CD4-positive, CD25-positive, alpha-beta regulatory T cell (primary cell): ENCODE measurements at regions not wholly inside any gene's neighbourhood (a gene's known extent, or its start where the extent isn't known, plus 50 kb on each side); places are given as distances from the start of the nearest gene placed in this dataset.

Source experiments
- ATAC-seq, 2 donors: fragments of 150-1000 bp; cut with Tn5 transposase; one replicate each; pipeline ENCODE4 v1.10.0; 2021; ENCODE audit warnings: low read depth in 2 of 2, moderate number of reproducible peaks in 2 of 2, moderate library complexity in 1 of 2
- DNase-seq, 3 donors: peaks; one replicate each; pipeline versions ENCODE4 v3.0.0 to v3.0.0-alpha.2; 2012 to 2022; ENCODE audit warnings: mixed read lengths in 1 of 3
- H3K27ac ChIP-seq: one replicate; pipeline ENCODE4 v1.7.0; 2013; ENCODE audit warnings: mild to moderate bottlenecking, low read length; ENCODE audit not compliant: insufficient read depth, poor library complexity, severe bottlenecking
- H3K27me3 ChIP-seq: one replicate; pipeline ENCODE4 v1.7.0; 2013; ENCODE audit warnings: low read length; ENCODE audit not compliant: control insufficient read depth, insufficient read depth
- H3K36me3 ChIP-seq: one replicate; pipeline ENCODE4 v1.7.0; 2013; ENCODE audit warnings: mild to moderate bottlenecking, low read length, moderate library complexity; ENCODE audit not compliant: control insufficient read depth, insufficient read depth
- H3K4me1 ChIP-seq: 2 replicates; pipeline ENCODE4 v1.7.0; 2013; ENCODE audit warnings: mild to moderate bottlenecking, low read length; ENCODE audit not compliant: insufficient read depth, control insufficient read depth, poor library complexity, severe bottlenecking
- H3K4me3 ChIP-seq: one replicate; pipeline ENCODE4 v1.7.0; 2013; ENCODE audit warnings: low read depth, mild to moderate bottlenecking, low read length, moderate library complexity
- H3K9me3 ChIP-seq, 2 experiments: 1 replicate in 1 of 2; 2 replicates in 1 of 2; pipeline ENCODE4 v1.7.0; 2013; ENCODE audit warnings: low read length in 2 of 2, mild to moderate bottlenecking in 1 of 2, moderate library complexity in 1 of 2; ENCODE audit not compliant: control insufficient read depth in 2 of 2
- H3K27ac Mint-ChIP-seq, 3 donors: one replicate each; pipeline ENCODE4 v1.8.0; 2020 to 2022; ENCODE audit warnings: mild to moderate bottlenecking in 3 of 3, mixed read lengths in 3 of 3, moderate library complexity in 2 of 3
- H3K27me3 Mint-ChIP-seq: one replicate; pipeline ENCODE4 v1.8.0; 2022; ENCODE audit warnings: mild to moderate bottlenecking, mixed read lengths
- H3K36me3 Mint-ChIP-seq: one replicate; pipeline ENCODE4 v1.8.0; 2020; ENCODE audit warnings: mixed read lengths
- H3K4me1 Mint-ChIP-seq, 4 donors: one replicate each; pipeline ENCODE4 v1.8.0; 2020 to 2022; ENCODE audit warnings: mixed read lengths in 4 of 4, mild to moderate bottlenecking in 1 of 4
- H3K4me3 Mint-ChIP-seq, 4 donors: one replicate each; pipeline ENCODE4 v1.8.0; 2020 to 2022; ENCODE audit warnings: mild to moderate bottlenecking in 4 of 4, mixed read lengths in 4 of 4, moderate library complexity in 3 of 4
- H3K9me3 Mint-ChIP-seq, 7 donors: one replicate each; pipeline ENCODE4 v1.8.0; 2020 to 2022; ENCODE audit warnings: mixed read lengths in 7 of 7, mild to moderate bottlenecking in 3 of 7, moderate library complexity in 2 of 7

DNA sequence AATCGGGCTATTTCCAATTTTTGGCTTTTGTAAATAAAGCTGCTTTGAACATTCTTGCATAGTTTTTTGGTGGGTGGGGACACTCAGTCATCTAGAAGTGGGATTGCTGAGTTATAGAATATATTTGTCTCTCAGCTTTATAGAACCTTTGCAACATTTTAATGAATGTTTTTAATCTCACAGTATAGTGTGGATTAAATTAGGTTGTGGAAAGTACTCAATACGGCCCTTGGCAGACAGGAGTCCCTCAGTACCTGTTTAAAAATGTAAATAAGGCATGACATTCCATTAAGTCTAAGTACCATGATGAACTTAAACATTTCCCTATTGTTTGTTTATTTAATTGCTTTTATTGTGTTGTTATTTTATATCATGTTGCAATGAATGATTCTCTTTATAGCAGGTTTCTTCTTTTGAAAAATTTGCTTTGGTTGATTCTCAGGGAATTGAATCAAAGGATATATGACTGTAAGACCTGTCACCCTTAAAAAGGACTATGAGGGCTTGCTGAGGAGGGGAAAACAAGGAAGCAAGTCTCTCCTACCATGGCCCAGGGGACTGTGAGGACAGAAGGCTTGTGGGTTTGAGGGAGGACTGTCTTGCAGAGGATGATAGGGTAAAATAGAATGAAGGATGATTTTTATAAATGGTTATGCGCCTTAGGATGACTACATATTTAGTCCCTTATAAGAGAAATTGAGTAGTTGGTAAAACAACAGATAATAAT, 165.1 kb downstream of the RPIA start:
- Mint-ChIP-seq H3K27me3 (peaks cover 11% of the 10 kb centered on the region), H3K27ac (no peak overlapping the region), H3K4me3 (no peak overlapping the region), H3K9me3 (no peaks in the 10 kb centered on the region), H3K36me3 (no peaks in the 10 kb centered on the region), H3K4me1 (peaks cover 0 to 7% (median 2%) of the 10 kb centered on the region in 4 donors)
- H3K4me3 ChIP-seq, result no peak overlapping the region
- H3K27ac ChIP-seq, result no peak overlapping the region
- H3K4me1 ChIP-seq, result no peaks in the 10 kb centered on the region
- no peaks in the 10 kb centered on the region for H3K36me3 ChIP-seq
- no peaks in the 10 kb centered on the region for H3K27me3 ChIP-seq
- DNase-seq (no peak), ATAC-seq (no peak)
- no peaks in the 10 kb centered on the region for H3K9me3 ChIP-seq

- Histone ChIP-seq H3K9me3 (no peaks in the 10 kb centered on the region), H3K27me3 (no peaks in the 10 kb centered on the region), H3K4me3 (no peak overlapping the region), H3K27ac (no peak overlapping the region), H3K36me3 (no peaks in the 10 kb centered on the region), H3K4me1 (no peaks in the 10 kb centered on the region)
- Mint-ChIP-seq H3K9me3 (no peaks in the 10 kb centered on the region), H3K4me1 (peaks cover 0 to 5% (median 2%) of the 10 kb centered on the region in 4 donors), H3K36me3 (no peaks in the 10 kb centered on the region), H3K27ac (no peak overlapping the region), H3K27me3 (peaks cover 15% of the 10 kb centered on the region), H3K4me3 (no peak overlapping the region)
- DNase-seq (no peak), ATAC-seq (no peak)
These were observed 165.8 kb downstream of the RPIA start for GRCh38 chr2:88857274-88857741.

DNA sequence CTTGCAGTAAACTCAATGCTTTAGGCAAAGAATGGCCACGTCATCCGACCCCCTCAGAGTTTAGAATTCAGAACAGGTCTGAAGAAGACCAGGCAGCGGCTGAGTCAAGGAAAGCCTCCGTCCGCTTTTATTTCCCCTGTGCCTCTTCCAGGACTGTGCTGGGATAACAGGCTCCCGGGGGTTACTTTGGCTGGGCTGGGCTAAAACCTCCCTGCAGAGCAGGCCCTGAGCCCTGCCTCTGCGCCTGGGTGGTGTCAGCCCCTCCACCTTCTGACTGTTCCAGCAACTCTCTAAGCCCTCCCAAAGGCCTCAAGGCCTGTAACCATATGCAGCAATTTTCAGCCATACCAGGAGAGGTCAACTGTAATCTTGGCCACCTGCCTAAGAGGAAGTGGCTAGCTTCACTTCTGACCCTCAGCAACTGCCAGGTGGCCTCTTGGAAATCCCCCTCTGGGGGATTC, 166.5 kb downstream of the RPIA start:
- Mint-ChIP-seq H3K27ac (peak overlapping the region in 1 of 3 donors; percentile 70), H3K4me1 (peaks cover 0 to 5% (median 0%) of the 10 kb centered on the region in 4 donors), H3K4me3 (no peak overlapping the region), H3K9me3 (no peaks in the 10 kb centered on the region), H3K27me3 (peaks cover 14% of the 10 kb centered on the region), H3K36me3 (no peaks in the 10 kb centered on the region)
- Histone ChIP-seq H3K27me3 (peaks cover 3% of the 10 kb centered on the region), H3K36me3 (no peaks in the 10 kb centered on the region), H3K4me1 (no peaks in the 10 kb centered on the region), H3K27ac (no peak overlapping the region), H3K4me3 (no peak overlapping the region), H3K9me3 (no peaks in the 10 kb centered on the region)
- DNase-seq (no peak), ATAC-seq (peak in 1 of 2 donors; percentile 22)

DNA sequence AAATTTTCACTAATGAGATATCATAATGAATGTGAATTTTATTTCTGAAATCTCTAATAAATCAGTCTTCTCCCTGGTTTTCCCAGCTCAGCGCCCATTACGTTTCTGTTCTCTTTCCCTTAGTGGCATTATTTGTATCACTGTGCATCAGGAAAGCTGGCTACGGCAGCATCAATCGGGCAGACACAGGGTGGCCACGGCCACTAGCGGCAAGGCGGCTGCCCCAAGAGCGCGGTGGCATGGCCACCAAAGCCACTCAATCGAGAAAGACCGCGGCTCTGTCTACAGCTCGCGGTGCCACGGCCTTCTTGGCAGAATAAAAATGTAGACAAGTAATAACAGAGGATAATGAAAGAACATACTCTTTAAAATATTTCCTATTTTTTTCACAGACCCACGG, 168.0 kb downstream of the RPIA start:
- Histone ChIP-seq H3K27me3 (peaks cover 8% of the 10 kb centered on the region), H3K36me3 (no peaks in the 10 kb centered on the region), H3K4me1 (no peaks in the 10 kb centered on the region), H3K4me3 (no peak overlapping the region), H3K9me3 (no peaks in the 10 kb centered on the region), H3K27ac (no peak overlapping the region)
- no peak for ATAC-seq
- no peaks in the 10 kb centered on the region for H3K36me3 Mint-ChIP-seq
- H3K4me1 Mint-ChIP-seq, result no peaks in the 10 kb centered on the region
- H3K4me3 Mint-ChIP-seq, result no peak overlapping the region
- peaks cover 14% of the 10 kb centered on the region for H3K27me3 Mint-ChIP-seq
- no peak overlapping the region for H3K27ac Mint-ChIP-seq
- H3K9me3 Mint-ChIP-seq, result no peaks in the 10 kb centered on the region
- no peak for DNase-seq

GRCh38 chr2:88860421-88861075, 169.1 kb downstream of the RPIA start:
- no peaks in the 10 kb centered on the region for H3K4me1 ChIP-seq
- H3K9me3 Mint-ChIP-seq, result no peaks in the 10 kb centered on the region
- H3K27ac Mint-ChIP-seq, result peak overlapping the region in 1 of 3 donors; percentile 10
- H3K9me3 ChIP-seq, result no peaks in the 10 kb centered on the region
- no peak overlapping the region for H3K4me3 ChIP-seq
- peaks cover 10% of the 10 kb centered on the region for H3K27me3 Mint-ChIP-seq
- ATAC-seq (no peak), DNase-seq (no peak)
- no peaks in the 10 kb centered on the region for H3K36me3 Mint-ChIP-seq
- H3K4me1 Mint-ChIP-seq, result no peaks in the 10 kb centered on the region
- H3K27me3 ChIP-seq, result peaks cover 8% of the 10 kb centered on the region
- H3K27ac ChIP-seq, result no peak overlapping the region
- H3K4me3 Mint-ChIP-seq, result no peak overlapping the region
- no peaks in the 10 kb centered on the region for H3K36me3 ChIP-seq

- H3K36me3 ChIP-seq, result no peaks in the 10 kb centered on the region
- H3K27me3 ChIP-seq, result peaks cover 12% of the 10 kb centered on the region
- H3K27ac ChIP-seq, result no peak overlapping the region
- H3K36me3 Mint-ChIP-seq, result no peaks in the 10 kb centered on the region
- H3K4me3 ChIP-seq, result no peak overlapping the region
- no peaks in the 10 kb centered on the region for H3K9me3 ChIP-seq
- no peak overlapping the region for H3K4me3 Mint-ChIP-seq
- peaks cover 0 to 5% (median 2%) of the 10 kb centered on the region in 4 donors for H3K4me1 Mint-ChIP-seq
- DNase-seq, result peak in 1 of 3 donors; percentile 23
- no peaks in the 10 kb centered on the region for H3K9me3 Mint-ChIP-seq
- H3K27me3 Mint-ChIP-seq, result peaks cover 10% of the 10 kb centered on the region
- H3K4me1 ChIP-seq, result no peaks in the 10 kb centered on the region
- peak; percentile 22 to 24 for ATAC-seq
- H3K27ac Mint-ChIP-seq, result peak overlapping the region in 1 of 3 donors; percentile 12
These were observed 174.4 kb downstream of the RPIA start for GRCh38 chr2:88865801-88866371.

DNA sequence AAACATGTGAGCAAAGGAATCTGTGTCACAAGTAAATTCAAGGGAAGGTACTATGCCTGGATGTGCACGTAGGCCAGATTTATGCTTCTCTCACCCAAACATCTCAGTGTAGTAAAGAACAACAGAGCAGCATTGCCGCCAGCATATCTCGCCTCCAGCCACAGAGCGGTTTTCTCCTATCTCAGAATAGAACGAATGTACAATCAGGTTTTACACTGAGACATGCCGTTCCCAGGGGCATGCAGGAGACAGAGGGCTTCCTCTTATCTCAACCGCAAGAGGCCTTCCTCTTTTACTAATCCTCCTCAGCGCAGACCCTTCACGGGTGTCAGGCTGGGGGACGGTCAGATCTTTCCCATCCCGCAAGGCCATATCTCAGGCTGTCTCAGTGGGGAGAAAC, 175.3 kb downstream of the RPIA start:
- H3K27ac ChIP-seq, result no peak overlapping the region
- H3K4me3 Mint-ChIP-seq, result no peak overlapping the region
- no peaks in the 10 kb centered on the region for H3K36me3 ChIP-seq
- H3K27ac Mint-ChIP-seq, result no peak overlapping the region
- H3K4me1 Mint-ChIP-seq, result peaks cover 0 to 5% (median 2%) of the 10 kb centered on the region in 4 donors
- no peak for ATAC-seq
- no peaks in the 10 kb centered on the region for H3K9me3 Mint-ChIP-seq
- no peaks in the 10 kb centered on the region for H3K4me1 ChIP-seq
- no peaks in the 10 kb centered on the region for H3K9me3 ChIP-seq
- no peak overlapping the region for H3K4me3 ChIP-seq
- no peak for DNase-seq
- peaks cover 7% of the 10 kb centered on the region for H3K27me3 Mint-ChIP-seq
- no peaks in the 10 kb centered on the region for H3K36me3 Mint-ChIP-seq
- H3K27me3 ChIP-seq, result peaks cover 15% of the 10 kb centered on the region
